ENCODE measurements at regions not wholly inside any gene's neighbourhood (a gene's known extent, or its start where the extent isn't known, plus 50 kb on each side); places are given as distances from the start of the nearest gene placed in this dataset.
"Not testable (repeated sequence)": the region's sequence is repeated elsewhere in the genome, so short reads cannot be mapped to it uniquely, and the experiment has no call there.

DNA sequence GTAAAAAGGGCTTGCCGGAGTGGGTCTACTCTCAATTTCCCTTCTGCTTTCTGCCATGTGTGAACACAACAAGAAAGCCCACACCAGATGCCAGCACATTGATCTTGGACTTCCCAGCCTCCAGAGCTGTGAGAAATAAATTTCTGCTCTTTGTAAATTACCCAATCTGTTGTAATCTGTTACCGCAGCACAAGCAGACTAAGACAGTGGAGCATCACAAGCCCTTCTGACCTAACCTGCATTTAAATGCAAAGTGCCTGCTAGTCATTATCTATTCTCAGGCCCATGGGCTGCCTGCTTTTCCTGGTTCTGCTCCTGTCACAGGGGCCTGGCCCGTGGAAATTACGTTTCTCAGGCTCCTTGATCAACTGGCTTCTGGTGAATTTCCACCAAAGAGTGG is 199.3 kb upstream of the AUTS2 start:
- DNase-seq (ENCODE audit: low read depth) = no peak

GRCh38 chr7:69399401-69399800 is 198.9 kb upstream of the AUTS2 start:
- no peak for DNase-seq (ENCODE audit: low read depth)

DNA sequence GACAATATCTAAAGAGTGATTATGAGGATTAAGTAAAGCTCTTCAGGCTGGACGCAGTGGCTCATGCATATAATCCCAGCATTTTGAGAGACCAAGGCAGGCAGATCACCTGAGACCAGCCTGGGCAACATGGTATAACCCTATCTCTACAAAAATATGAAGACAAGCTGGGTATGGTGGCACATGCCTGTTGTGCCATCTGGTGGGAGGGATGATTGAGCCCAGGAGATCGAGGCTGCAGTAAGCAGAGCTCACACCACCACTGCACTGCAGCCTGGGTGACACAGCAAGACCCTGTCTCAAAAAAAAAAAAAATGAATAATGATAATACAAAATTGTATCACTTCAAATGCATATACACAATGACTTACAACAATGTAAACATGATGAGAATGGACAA is 195.6 kb upstream of the AUTS2 start:
- DNase-seq (ENCODE audit: low read depth) = no peak

DNA sequence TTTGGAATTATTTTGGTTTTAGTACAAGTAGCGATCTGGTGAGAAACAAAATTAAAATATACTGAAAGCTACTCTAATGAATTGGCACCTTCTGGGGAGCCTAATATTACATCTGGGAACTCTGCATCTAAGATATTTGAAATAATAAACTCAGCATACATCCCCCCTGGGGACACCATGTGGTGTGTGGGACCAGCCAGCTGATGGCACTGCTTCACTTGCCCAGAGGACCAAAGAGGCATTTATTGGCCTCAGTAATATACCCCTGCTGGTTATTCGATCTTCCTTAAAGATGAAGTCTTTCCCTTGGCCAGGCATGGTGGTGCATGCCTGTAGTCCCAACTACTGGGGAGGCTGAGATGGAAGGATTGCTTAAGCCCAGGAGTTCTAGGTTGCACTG is 195.1 kb upstream of the AUTS2 start:
- DNase-seq (ENCODE audit: low read depth) = no peak

DNA sequence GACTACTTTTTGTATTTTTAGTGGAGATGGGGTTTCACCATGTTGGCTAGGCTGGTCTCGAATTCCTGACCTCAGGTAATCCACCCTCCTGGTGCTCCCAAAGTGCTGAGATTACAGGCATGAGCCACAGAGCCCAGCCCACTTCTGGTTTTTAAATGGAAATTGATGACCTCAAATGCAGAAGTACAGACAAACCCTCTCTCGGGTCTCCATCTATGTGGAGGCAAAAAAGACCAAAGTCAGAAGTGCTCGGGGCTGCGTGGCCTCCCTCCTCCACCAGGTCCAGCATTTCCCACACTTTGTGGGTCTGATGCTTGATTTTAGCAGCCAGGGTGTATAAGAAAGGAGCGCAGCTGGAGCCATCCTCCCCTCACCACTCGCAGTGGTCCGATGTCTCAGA is 187.3 kb upstream of the AUTS2 start:
- no peak for DNase-seq (ENCODE audit: low read depth)

DNA sequence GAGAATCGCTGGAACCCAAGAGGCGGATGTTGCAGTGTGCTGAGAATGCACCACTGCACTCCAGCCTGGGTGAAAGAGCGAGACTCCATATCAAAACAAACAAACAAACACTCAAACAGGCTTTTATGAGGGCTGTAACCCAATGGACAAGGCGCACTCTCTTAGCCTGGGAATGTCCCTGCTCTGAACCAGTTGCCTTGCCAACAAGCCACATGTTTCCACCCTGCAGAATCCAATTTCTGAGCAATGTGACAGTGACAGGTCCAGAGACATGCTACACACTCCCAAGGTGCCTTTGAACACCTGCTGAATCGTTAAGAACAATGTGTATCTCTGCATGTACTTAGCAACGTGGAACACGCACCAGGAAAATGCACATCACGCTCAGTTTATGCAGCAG is 186.8 kb upstream of the AUTS2 start:
- no peak for DNase-seq (ENCODE audit: low read depth)

DNA sequence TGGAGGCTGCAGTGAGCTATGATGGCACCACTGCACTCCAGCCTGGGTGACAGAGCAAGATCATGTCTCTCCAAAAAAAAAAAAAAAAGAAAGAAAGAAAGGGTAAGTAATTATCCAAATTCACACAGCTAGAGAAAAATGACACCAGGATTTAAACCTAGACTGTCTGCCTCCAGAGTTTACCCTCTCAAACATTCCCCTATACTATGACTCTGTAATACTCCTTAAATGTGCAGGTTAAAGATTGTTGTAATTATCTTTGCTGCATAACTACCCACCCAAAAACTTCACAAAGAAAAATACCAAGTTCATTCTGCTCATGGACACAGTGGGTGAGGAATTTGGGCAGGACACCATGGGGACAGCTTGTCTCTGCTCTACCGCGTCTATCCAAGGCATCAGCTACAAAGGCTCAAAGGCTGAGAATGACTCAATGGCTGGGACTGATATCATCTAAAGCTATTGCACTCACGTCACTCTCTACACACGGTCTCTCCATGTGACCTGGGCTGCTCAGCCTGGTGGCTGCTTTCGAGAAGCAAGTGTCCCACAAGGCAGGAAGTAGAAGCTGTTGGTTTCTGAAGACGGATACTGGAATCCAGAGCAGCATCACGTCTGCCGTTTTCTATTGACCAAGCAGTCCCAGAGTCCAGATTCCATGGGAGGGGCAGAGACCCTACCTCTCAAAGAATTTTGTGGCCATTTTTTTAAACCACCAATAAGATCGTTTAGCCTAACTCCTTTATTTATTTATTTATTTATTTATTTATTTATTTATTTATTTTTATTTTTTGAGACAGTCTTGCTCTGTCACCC is 185.7 kb upstream of the AUTS2 start:
- DNase-seq (ENCODE audit: low read depth) = no peak

DNA sequence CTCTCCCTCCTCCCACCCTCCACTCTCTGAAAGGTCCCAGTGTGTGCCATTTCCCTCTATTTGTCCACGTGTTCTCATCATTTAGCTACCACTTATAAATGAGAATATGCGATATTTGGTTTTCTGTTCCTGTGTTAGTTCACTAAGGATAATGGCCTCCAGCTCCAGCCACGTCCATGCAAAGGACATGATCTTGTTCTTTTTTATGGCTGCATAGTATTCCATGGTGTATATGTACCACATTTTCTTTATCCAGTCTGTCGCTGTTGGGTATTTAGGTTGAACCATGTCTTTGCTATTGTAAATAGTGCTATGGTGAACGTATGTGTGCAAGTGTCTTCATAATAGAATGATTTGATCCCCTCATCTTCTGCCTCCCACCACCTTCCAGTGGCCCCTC is 183.7 kb upstream of the AUTS2 start:
- DNase-seq (ENCODE audit: low read depth) = no peak

DNA sequence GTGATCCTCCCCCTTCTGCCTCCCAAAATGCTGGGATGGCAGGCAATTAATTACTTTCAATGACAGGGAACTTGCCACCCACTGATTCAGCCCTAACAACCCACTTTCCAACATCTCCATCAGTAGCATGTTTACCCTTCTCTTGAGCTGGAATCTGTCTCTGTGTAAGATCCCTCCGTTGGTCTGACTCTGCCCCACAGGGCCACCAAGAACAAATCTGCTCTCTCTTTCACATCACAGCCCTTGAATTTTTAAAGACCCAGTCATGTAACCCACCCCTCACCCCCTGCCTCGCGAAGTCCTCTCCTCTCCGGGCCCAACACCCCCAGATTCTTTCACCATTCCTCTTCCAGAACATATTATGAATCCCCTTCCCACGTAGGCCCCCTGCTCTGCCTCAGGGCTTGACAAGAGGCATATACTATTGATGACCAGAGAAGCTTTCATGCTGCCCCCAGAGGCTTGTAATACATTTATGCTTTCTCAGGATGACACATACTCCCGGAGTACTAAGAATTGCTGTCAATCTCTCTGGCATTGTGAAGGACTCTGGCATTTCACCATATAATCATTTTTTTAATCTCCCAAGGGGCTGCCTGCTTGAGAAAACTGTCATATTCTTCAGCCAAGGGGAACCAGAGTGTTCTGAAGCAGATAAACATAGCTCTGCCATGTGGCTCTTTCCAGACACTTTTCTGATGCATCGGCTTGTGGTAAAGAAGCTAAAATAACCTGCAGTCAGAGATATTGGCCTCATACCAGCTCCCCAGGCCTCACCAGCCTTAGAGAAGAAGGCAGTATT is 179.2 kb upstream of the AUTS2 start:
- DNase-seq (ENCODE audit: low read depth) = no peak

GRCh38 chr7:69419934-69420333 is 178.3 kb upstream of the AUTS2 start:
- DNase-seq (ENCODE audit: low read depth) = no peak

DNA sequence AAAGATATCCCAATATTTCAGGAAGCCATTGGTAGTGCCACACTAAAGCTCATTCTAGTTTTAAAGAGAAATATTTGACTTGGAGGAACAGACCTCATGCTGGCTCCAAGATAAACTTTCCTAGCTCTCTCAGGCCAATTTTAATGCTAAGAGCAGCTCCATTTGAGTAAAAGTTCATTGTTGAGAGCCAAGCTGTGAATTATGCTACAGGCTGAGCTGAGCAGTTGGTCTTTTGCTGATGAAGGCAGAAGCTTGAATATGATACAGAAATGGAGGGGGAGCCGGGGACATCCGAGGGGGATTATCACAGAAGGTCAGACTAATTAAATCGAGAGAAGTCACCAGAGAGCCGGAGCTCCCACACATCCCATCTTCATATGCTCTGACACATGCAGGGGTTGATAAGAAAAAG is 175.7 kb upstream of the AUTS2 start:
- no peak for DNase-seq (ENCODE audit: low read depth)

DNA sequence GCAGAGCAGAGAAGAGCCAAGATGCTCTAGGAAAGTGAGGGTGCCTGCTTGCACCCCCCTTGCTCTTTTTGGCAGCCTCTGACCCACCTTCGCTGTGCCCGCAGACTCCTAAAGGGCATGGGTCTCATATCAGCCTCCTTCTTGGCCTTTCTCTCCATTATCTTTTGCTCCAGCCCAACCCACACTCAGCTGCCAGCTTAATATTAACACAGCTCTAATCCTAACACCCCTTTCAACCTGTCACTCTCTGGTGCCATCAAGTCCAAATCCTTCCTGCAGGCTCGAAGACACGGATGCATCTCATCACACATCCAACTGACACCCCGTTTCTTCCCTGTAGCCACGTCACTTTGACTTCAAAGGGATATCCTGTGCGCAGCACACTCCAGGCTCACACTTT is 171.6 kb upstream of the AUTS2 start:
- DNase-seq (ENCODE audit: low read depth) = no peak

- DNase-seq (ENCODE audit: low read depth) = no peak
These were observed 170.2 kb upstream of the AUTS2 start for GRCh38 chr7:69428089-69428488.

- no peak for DNase-seq (ENCODE audit: low read depth)
These were observed 168.3 kb upstream of the AUTS2 start for GRCh38 chr7:69429911-69430383.

GRCh38 chr7:69430384-69431021 is 167.8 kb upstream of the AUTS2 start:
- no peak for DNase-seq (ENCODE audit: low read depth)

DNA sequence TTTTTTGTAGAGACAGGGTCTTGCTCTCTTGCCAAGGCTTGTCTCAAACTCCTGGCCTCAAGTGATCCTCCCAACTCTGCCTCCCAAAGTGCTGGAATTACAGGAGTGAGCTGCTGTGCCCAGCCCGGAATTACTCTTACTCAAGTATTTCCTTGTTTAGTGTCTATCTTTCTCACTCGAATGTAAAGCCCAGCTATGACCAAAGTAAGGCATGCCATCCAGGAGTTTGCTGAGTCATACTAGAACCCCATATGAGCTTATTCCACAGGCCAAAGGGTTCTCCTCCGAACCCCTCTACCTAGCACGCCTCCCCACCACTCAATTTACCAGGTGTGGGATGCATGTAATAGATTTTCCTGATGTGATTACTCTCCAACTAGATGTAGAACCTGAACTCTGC is 166.6 kb upstream of the AUTS2 start:
- no peak for DNase-seq (ENCODE audit: low read depth)

- not testable (repeated sequence) for DNase-seq (ENCODE audit: low read depth)
These were observed 166.0 kb upstream of the AUTS2 start for GRCh38 chr7:69432276-69432675.

DNA sequence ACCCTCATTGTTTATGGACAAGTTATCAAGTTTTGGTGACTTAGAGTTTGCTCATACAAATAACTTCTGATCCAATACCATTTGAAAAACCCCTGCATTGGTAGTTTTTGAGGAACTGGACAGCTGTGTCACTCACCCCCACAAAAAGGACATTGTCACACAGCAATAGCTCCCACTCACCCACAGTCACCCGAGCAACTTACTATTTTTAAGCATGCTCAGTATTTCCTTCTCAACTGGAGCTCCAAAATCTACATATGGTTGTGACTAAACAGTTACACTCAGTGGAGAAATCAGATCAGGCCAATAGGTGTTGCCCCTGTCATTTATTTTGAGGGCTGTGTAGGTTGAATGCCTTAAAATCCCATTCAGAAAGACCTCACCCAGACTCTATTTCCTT is 165.2 kb upstream of the AUTS2 start:
- DNase-seq (ENCODE audit: low read depth) = no peak

DNA sequence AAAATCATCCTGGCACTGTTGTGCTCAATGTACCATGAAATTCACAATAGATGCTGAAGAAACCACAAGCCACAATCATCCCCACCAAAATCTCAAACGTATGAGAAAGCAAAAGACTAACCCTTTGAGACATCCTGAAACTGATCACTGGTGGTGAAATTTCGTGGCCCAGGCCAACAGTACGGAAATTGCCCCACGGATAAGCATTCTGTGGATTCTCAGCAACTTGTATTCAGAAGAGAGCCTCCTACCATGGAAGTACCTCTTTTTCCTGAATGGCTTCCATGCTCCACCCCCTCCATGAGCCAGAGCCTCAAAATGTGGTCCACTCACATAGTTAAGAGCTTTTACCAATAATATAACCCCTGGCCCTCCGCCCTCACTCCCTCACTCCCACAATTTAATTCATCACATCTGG is 163.9 kb upstream of the AUTS2 start:
- no peak for DNase-seq (ENCODE audit: low read depth)

DNA sequence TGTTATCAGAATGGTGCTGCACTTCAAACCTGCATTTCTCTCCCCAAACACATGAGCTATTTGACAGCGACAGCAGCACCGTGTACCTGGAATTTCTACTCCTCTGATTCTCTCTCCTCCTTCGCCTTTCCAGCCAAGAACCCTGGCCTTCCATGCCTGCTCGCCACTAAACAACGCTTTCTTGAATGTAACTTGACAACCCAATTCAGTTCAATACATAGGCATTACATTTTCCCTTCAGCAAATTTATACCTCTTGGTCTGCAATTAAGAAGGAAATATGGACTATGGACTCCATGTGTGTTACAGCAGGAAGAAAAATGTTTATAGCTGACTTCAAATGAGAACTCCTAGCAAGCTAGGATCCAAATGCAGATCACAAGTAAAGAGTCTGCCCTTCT is 162.6 kb upstream of the AUTS2 start:
- no peak for DNase-seq (ENCODE audit: low read depth)

GRCh38 chr7:69436946-69437345 is 161.3 kb upstream of the AUTS2 start:
- DNase-seq (ENCODE audit: low read depth) = no peak

DNA sequence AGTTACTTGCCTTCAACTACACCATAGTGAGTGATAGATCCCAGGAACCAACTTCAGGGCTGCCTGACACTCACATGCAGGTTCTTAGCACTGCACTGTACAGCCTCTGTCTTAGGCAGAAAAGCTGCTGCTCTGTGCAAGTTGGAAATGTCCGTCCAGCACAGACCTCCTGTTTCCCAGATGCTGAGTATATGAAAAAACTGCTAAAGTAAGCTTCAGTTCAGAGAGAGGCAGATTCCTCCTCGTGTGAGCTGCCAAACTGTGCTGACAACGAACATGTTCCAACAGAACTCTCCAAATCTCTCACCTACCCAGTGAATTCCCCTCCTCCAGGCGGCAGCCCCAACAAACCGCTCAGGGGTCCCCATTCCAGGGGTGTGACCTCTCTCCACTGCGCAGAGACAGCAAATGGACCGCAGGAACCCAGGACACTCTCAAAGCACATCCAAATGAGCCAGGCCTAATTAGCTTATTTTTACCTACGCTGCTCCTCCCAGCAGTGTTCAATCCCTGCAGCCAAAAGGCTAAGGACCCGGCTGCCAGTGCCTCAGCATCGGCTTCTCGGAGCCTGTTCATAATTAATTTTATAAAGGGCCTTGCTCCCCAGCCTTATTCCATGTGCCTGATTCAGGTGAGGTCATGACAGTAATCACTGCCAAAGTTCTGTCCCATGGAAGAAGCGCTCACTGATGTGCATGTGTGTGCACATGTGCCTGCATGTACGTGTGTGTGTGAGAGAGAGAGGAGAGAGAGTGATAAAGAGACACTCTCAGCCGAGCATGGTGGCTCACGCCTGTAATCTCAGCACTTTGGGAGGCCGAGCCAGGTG is 159.5 kb upstream of the AUTS2 start:
- no peak for DNase-seq (ENCODE audit: low read depth)

All from stimulated activated CD8-positive, alpha-beta memory T cell treated with anti-CD3 and anti-CD28 coated beads, Interleukin-15, amount 100 ng/mL, for 1 hour (primary cell).